NCI-H774 (cell line): ENCODE measurements at regions not wholly inside any gene's neighbourhood (a gene's known extent, or its start where the extent isn't known, plus 50 kb on each side); places are given as distances from the start of the nearest gene placed in this dataset.

Source experiments
- DNase-seq: peaks from one replicate; lab custom pipeline; 2025; lab: John Stamatoyannopoulos, UW

- peak; percentile 29 for DNase-seq
Measured at GRCh38 chr3:10738688-10739372, 77.2 kb upstream of the SLC6A11 start.

GRCh38 chr3:10740954-10741353 lies 75.1 kb upstream of the SLC6A11 start:
- no peak for DNase-seq

GRCh38 chr3:10741891-10742671 lies 73.9 kb upstream of the SLC6A11 start:
- no peak for DNase-seq

- no peak for DNase-seq
Measured at GRCh38 chr3:10743366-10744097, 72.5 kb upstream of the SLC6A11 start.

GRCh38 chr3:10744098-10744465 lies 71.9 kb upstream of the SLC6A11 start:
- no peak for DNase-seq

GRCh38 chr3:10745392-10745791 lies 70.6 kb upstream of the SLC6A11 start:
- DNase-seq: no peak

GRCh38 chr3:10746001-10746400 lies 70.0 kb upstream of the SLC6A11 start:
- DNase-seq: no peak

- DNase-seq: no peak
Measured at GRCh38 chr3:10746684-10747083, 69.3 kb upstream of the SLC6A11 start.

- DNase-seq: no peak
Measured at GRCh38 chr3:10747341-10747740, 68.7 kb upstream of the SLC6A11 start.

GRCh38 chr3:10748040-10748439 lies 68.0 kb upstream of the SLC6A11 start:
- no peak for DNase-seq

- no peak for DNase-seq
Measured at GRCh38 chr3:10753964-10754363, 62.1 kb upstream of the SLC6A11 start.

GRCh38 chr3:10756546-10756945 lies 59.5 kb upstream of the SLC6A11 start:
- no peak for DNase-seq

GRCh38 chr3:10757021-10757820 lies 58.8 kb upstream of the SLC6A11 start:
- DNase-seq: no peak

- no peak for DNase-seq
Measured at GRCh38 chr3:10757821-10758130, 58.3 kb upstream of the SLC6A11 start.

- DNase-seq: peak; percentile 48
Measured at GRCh38 chr3:10758304-10759037, 57.6 kb upstream of the SLC6A11 start.

GRCh38 chr3:10759495-10759894 lies 56.5 kb upstream of the SLC6A11 start:
- DNase-seq: no peak

- DNase-seq: no peak
Measured at GRCh38 chr3:10760199-10760598, 55.8 kb upstream of the SLC6A11 start.

GRCh38 chr3:10761583-10761982 lies 54.4 kb upstream of the SLC6A11 start:
- DNase-seq: no peak

GRCh38 chr3:10762116-10762515 lies 53.9 kb upstream of the SLC6A11 start:
- DNase-seq: no peak

GRCh38 chr3:10762611-10763247 lies 53.3 kb upstream of the SLC6A11 start:
- no peak for DNase-seq

- DNase-seq: no peak
Measured at GRCh38 chr3:10763248-10763620, 52.8 kb upstream of the SLC6A11 start.
